HFF-Myc (cell line): ENCODE measurements at regions not wholly inside any gene's neighbourhood (a gene's known extent, or its start where the extent isn't known, plus 50 kb on each side); places are given as distances from the start of the nearest gene placed in this dataset.

Source experiments
- DNase-seq: peaks from one replicate; pipeline ENCODE4 v3.0.0-alpha.2; 2011; ENCODE audit warnings: low read depth; ENCODE audit errors: extremely low read depth
- H3K4me3 ChIP-seq: replicated peaks from 2 replicates; pipeline ENCODE4 v1.5.1; 2011; ENCODE audit warnings: low read depth, mild to moderate bottlenecking, control low read depth, low read length
- CTCF ChIP-seq: IDR thresholded peaks from 2 replicates; pipeline ENCODE4 v1.5.1; 2012; ENCODE audit warnings: mild to moderate bottlenecking, low read depth, low read length, control low read depth; ENCODE audit errors: missing control alignments

GRCh38 chr1:187226396-187226795 is 397.6 kb downstream of the PLA2G4A start:
- no peak for TF ChIP-seq CTCF
- no peak for DNase-seq
- no peak overlapping the region for H3K4me3 ChIP-seq

GRCh38 chr1:187228790-187229189 is 400.0 kb downstream of the PLA2G4A start:
- no peak for TF ChIP-seq CTCF
- no peak for DNase-seq
- no peak overlapping the region for H3K4me3 ChIP-seq

- H3K4me3 ChIP-seq: no peak overlapping the region
- TF ChIP-seq CTCF: no peak
- DNase-seq: no peak
Measured at GRCh38 chr1:187229496-187229895, 400.7 kb downstream of the PLA2G4A start.

- no peak for TF ChIP-seq CTCF
Measured at GRCh38 chr1:187234706-187235105, 406.0 kb downstream of the PLA2G4A start.

GRCh38 chr1:187236199-187236598 is 407.4 kb downstream of the PLA2G4A start:
- DNase-seq: no peak
- no peak overlapping the region for H3K4me3 ChIP-seq
- TF ChIP-seq CTCF: no peak

More at GRCh38 chr1:187234706-187235105, 406.0 kb downstream of the PLA2G4A start:
- DNase-seq: no peak
- H3K4me3 ChIP-seq: no peak overlapping the region

GRCh38 chr1:187236676-187237075 is 407.9 kb downstream of the PLA2G4A start:
- no peak for TF ChIP-seq CTCF
- DNase-seq: no peak
- H3K4me3 ChIP-seq: no peak overlapping the region

- no peak for DNase-seq
- no peak overlapping the region for H3K4me3 ChIP-seq
- TF ChIP-seq CTCF: no peak
Measured at GRCh38 chr1:187237542-187237941, 408.8 kb downstream of the PLA2G4A start.
